Retinal pigment epithelial cell (primary cell): ENCODE measurements at regions not wholly inside any gene's neighbourhood (a gene's known extent, or its start where the extent isn't known, plus 50 kb on each side); places are given as distances from the start of the nearest gene placed in this dataset.
A peak's percentile ranks its signal among the peaks of the same experiment; 100 is the strongest.
"Not testable (repeated sequence)": the region's sequence is repeated elsewhere in the genome, so short reads cannot be mapped to it uniquely, and the experiment has no call there.

Experiments
- DNase-seq: peaks from one replicate; pipeline ENCODE4 v3.0.0-alpha.2; 2010; ENCODE audit warnings: low read depth
- H3K4me3 ChIP-seq: 2 replicates; pipeline ENCODE4 v1.5.1; 2011; ENCODE audit warnings: mild to moderate bottlenecking, low read length, control low read depth, moderate library complexity
- CTCF ChIP-seq: conservative IDR thresholded peaks from 2 replicates; pipeline ENCODE4 v1.5.1; 2011; ENCODE audit warnings: low read depth, low read length, control low read depth, inconsistent platforms

GRCh38 chr16:29268348-29268747, 138.2 kb downstream of the NPIPB11 start:
- H3K4me3 ChIP-seq, DNase-seq: not testable (repeated sequence)
- TF ChIP-seq CTCF, result peak; percentile 7

- DNase-seq, H3K4me3 ChIP-seq: not testable (repeated sequence)
Measured at GRCh38 chr16:29267891-29268290, 138.6 kb downstream of the NPIPB11 start.

GRCh38 chr16:29267055-29267619, 139.4 kb downstream of the NPIPB11 start:
- not testable (repeated sequence) for DNase-seq, H3K4me3 ChIP-seq

GRCh38 chr16:29266612-29267011, 139.9 kb downstream of the NPIPB11 start:
- DNase-seq, result peak; percentile 51
- H3K4me3 ChIP-seq, result not testable (repeated sequence)

GRCh38 chr16:29265255-29265853, 141.2 kb downstream of the NPIPB11 start:
- H3K4me3 ChIP-seq, result not testable (repeated sequence)
- peak; percentile 87 for DNase-seq

GRCh38 chr16:29264080-29264837, 142.3 kb downstream of the NPIPB11 start:
- not testable (repeated sequence) for H3K4me3 ChIP-seq, DNase-seq

- not testable (repeated sequence) for H3K4me3 ChIP-seq, DNase-seq
Measured at GRCh38 chr16:29262725-29263124, 143.8 kb downstream of the NPIPB11 start.

- DNase-seq, H3K4me3 ChIP-seq: not testable (repeated sequence)
Measured at GRCh38 chr16:29261427-29262248, 144.9 kb downstream of the NPIPB11 start.

GRCh38 chr16:29260683-29261426, 145.7 kb downstream of the NPIPB11 start:
- not testable (repeated sequence) for H3K4me3 ChIP-seq, DNase-seq

- H3K4me3 ChIP-seq, DNase-seq: not testable (repeated sequence)
Measured at GRCh38 chr16:29259635-29260457, 146.7 kb downstream of the NPIPB11 start.

GRCh38 chr16:29258946-29259634, 147.4 kb downstream of the NPIPB11 start:
- not testable (repeated sequence) for DNase-seq, H3K4me3 ChIP-seq
